Erythroblast (primary cell): ENCODE measurements at regions not wholly inside any gene's neighbourhood (a gene's known extent, or its start where the extent isn't known, plus 50 kb on each side); places are given as distances from the start of the nearest gene placed in this dataset.

Experiments used
- GATA1 ChIP-seq: IDR thresholded peaks from 2 replicates; pipeline ENCODE4 v1.6.1; 2011; ENCODE audit warnings: low read depth, mild to moderate bottlenecking, control low read depth, low read length, moderate library complexity
- POLR2A ChIP-seq: IDR thresholded peaks from 2 replicates; pipeline ENCODE4 v1.6.1; 2011; ENCODE audit warnings: mild to moderate bottlenecking, low read length

- TF ChIP-seq POLR2A (no peak), GATA1 (no peak)
Observed at GRCh38 chr17:6290488-6291196, 144.3 kb downstream of the AIPL1 start.
